ENCODE measurements at regions not wholly inside any gene's neighbourhood (a gene's known extent, or its start where the extent isn't known, plus 50 kb on each side); places are given as distances from the start of the nearest gene placed in this dataset.

GRCh38 chr9:12266758-12267157 lies 426.4 kb upstream of the TYRP1 start:
- TF ChIP-seq CTCF (conservative IDR thresholded peaks at IDR 0.05; ENCODE audit: low read length) (no peak), EZH2phosphoT487 (IDR thresholded peaks at IDR 0.05; ENCODE audit: borderline replicate concordance, low read depth, low read length) (no peak)
- Histone ChIP-seq H3K79me2 (ENCODE audit: insufficient read depth, low read depth, low read length) (no peaks in the 10 kb centered on the region), H3K9me2 (ENCODE audit: insufficient read depth, low read length) (no peaks in the 10 kb centered on the region), H3K4me1 (ENCODE audit: insufficient read depth, low read length, poor library complexity, severe bottlenecking) (no peaks in the 10 kb centered on the region), H3K36me3 (ENCODE audit: insufficient read depth, low read length) (no peaks in the 10 kb centered on the region), H3K27ac (ENCODE audit: low read depth, low read length, poor library complexity, severe bottlenecking) (no peak overlapping the region), H4K20me1 (ENCODE audit: insufficient read depth, low read length) (no peaks in the 10 kb centered on the region), H3K9me3 (ENCODE audit: low read length) (no peaks in the 10 kb centered on the region), H3K4me3 (ENCODE audit: low read depth, low read length, poor library complexity, severe bottlenecking) (no peak overlapping the region), H2AFZ (ENCODE audit: low read length) (no peak overlapping the region), H3K4me2 (ENCODE audit: low read length) (no peak overlapping the region)
- ChIA-PET POLR2A (interaction anchor here (1.1 kb wide), 1 partner anchor 14 kb away, joined by 5 read pairs; no protein-coding TSS in a partner anchor), CTCF (ENCODE audit: unreplicated experiment) (no interaction called here)
- BruUV-seq (replicated peaks) = no TSS peak
- DNase-seq (ENCODE audit: low spot score) = no peak
- intact Hi-C loops (cut with micrococcal nuclease; ENCODE audit: unreplicated experiment) = no loop called here

GRCh38 chr9:12271421-12271891 lies 421.7 kb upstream of the TYRP1 start:
- H3K4me3 ChIP-seq (ENCODE audit: low read depth, low read length, poor library complexity, severe bottlenecking) = no peak overlapping the region
- no peaks in the 10 kb centered on the region for H4K20me1 ChIP-seq (ENCODE audit: insufficient read depth, low read length)
- H3K4me1 ChIP-seq (ENCODE audit: insufficient read depth, low read length, poor library complexity, severe bottlenecking) = no peaks in the 10 kb centered on the region
- intact Hi-C loops (cut with micrococcal nuclease; ENCODE audit: unreplicated experiment) = no loop called here
- BruUV-seq (replicated peaks) = no TSS peak
- H3K36me3 ChIP-seq (ENCODE audit: insufficient read depth, low read length) = no peaks in the 10 kb centered on the region
- H3K9me2 ChIP-seq (ENCODE audit: insufficient read depth, low read length) = no peaks in the 10 kb centered on the region
- DNase-seq (ENCODE audit: low spot score) = no peak
- H3K27ac ChIP-seq (ENCODE audit: low read depth, low read length, poor library complexity, severe bottlenecking) = no peak overlapping the region
- H3K4me2 ChIP-seq (ENCODE audit: low read length) = no peak overlapping the region
- no peak overlapping the region for H2AFZ ChIP-seq (ENCODE audit: low read length)
- H3K79me2 ChIP-seq (ENCODE audit: insufficient read depth, low read depth, low read length) = no peaks in the 10 kb centered on the region
- CTCF ChIA-PET (ENCODE audit: unreplicated experiment) = no interaction called here
- H3K9me3 ChIP-seq (ENCODE audit: low read length) = no peaks in the 10 kb centered on the region
- POLR2A ChIA-PET = interaction anchor here (0.6 kb wide), 1 partner anchor 142 kb away, joined by 3 read pairs; no protein-coding TSS in a partner anchor
- no peak for TF ChIP-seq EZH2phosphoT487 (IDR thresholded peaks at IDR 0.05; ENCODE audit: borderline replicate concordance, low read depth, low read length)
- TF ChIP-seq CTCF (conservative IDR thresholded peaks at IDR 0.05; ENCODE audit: low read length) = no peak

GRCh38 chr9:12272471-12273120 lies 420.6 kb upstream of the TYRP1 start:
- DNase-seq (ENCODE audit: low spot score) = no peak
- H3K9me3 ChIP-seq (ENCODE audit: low read length) = no peaks in the 10 kb centered on the region
- no peaks in the 10 kb centered on the region for H4K20me1 ChIP-seq (ENCODE audit: insufficient read depth, low read length)
- POLR2A ChIA-PET = no interaction called here
- H3K4me3 ChIP-seq (ENCODE audit: low read depth, low read length, poor library complexity, severe bottlenecking) = no peak overlapping the region
- H3K9me2 ChIP-seq (ENCODE audit: insufficient read depth, low read length) = no peaks in the 10 kb centered on the region
- no peaks in the 10 kb centered on the region for H3K4me1 ChIP-seq (ENCODE audit: insufficient read depth, low read length, poor library complexity, severe bottlenecking)
- no peak overlapping the region for H3K4me2 ChIP-seq (ENCODE audit: low read length)
- H3K79me2 ChIP-seq (ENCODE audit: insufficient read depth, low read depth, low read length) = no peaks in the 10 kb centered on the region
- TF ChIP-seq CTCF (conservative IDR thresholded peaks at IDR 0.05; ENCODE audit: low read length) (no peak), EZH2phosphoT487 (IDR thresholded peaks at IDR 0.05; ENCODE audit: borderline replicate concordance, low read depth, low read length) (no peak)
- no peaks in the 10 kb centered on the region for H3K36me3 ChIP-seq (ENCODE audit: insufficient read depth, low read length)
- no TSS peak for BruUV-seq (replicated peaks)
- CTCF ChIA-PET (ENCODE audit: unreplicated experiment) = no interaction called here
- no peak overlapping the region for H2AFZ ChIP-seq (ENCODE audit: low read length)
- H3K27ac ChIP-seq (ENCODE audit: low read depth, low read length, poor library complexity, severe bottlenecking) = no peak overlapping the region
- intact Hi-C loops (cut with micrococcal nuclease; ENCODE audit: unreplicated experiment) = no loop called here

All from OCI-LY7 (cell line).